ENCODE measurements at regions not wholly inside any gene's neighbourhood (a gene's known extent, or its start where the extent isn't known, plus 50 kb on each side); places are given as distances from the start of the nearest gene placed in this dataset.
"Not testable (repeated sequence)": the region's sequence is repeated elsewhere in the genome, so short reads cannot be mapped to it uniquely, and the experiment has no call there.

DNA sequence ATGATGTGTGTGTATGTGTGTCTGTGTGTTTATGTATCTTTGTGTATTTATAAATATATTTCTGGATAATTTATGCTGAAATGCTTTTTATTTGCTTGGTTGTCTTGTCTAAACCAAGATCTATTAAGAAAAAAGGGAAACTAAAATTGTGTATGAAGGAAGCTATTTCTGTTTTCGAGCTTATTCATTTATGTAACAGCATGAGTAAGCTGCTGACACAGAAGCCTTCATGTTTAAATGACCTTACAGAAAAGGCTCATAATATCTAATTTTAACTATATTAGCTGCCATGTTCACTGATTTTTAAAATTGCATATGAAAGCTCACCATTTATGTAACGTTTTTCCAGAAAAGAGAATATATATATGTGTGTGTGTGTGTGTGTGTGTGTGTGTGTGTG lies 392.8 kb downstream of the PTH2R start:
- no peak for DNase-seq (ENCODE audit: low read depth)

DNA sequence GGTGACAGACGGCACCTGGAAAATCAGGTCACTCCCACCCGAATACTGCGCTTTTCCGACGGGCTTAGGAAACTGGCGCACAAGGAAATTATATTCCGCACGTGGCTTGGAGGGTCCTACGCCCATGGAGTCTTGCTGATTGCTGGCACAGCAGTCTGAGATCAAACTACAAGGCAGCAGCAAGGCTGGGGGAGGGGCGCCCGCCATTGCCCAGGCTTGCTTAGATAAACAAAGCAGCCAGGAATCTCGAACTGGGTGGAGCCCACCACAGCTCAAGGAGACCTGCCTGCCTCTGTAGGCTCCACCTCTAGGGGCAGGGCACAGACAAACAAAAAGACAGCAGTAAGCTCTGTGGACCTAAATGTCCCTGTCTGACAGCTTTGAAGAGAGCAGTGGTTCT lies 394.3 kb downstream of the PTH2R start:
- not testable (repeated sequence) for DNase-seq (ENCODE audit: low read depth)

DNA sequence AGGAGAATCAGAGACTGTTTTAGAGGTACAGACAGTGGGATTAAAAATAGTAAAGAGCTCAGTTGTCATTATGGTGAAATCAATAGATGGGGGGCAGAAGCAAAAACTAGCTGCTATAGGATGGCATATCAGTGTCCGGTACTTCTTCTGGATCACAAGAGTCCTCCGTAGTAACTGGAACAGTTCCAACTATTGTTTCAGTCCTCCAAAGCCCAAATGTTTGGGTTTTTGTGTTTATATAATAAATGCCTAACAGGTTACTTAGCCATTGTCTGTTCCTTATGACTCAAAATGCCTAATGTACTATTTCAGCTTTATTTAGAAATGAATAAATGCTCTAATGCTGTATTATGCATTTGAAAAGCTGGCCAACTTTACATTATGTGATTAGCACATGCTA lies 401.2 kb downstream of the PTH2R start:
- DNase-seq (ENCODE audit: low read depth): peak; percentile 1

DNA sequence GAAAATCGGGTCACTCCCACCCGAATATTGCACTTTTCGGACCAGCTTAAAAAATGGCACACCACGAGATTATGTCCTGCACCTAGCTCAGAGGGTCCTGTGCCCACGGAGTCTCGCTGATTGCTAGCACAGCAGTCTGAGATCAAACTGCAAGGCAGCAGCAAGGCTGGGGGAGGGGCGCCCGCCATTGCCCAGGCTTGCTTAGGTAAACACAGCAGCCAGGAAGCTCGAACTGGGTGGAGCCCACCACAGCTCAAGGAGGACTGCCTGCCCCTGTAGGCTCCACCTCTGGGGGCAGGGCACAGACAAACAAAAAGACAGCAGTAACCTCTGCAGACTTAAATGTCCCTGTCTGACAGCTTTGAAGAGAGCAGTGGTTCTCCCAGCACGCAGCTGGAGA lies 405.3 kb downstream of the PTH2R start:
- not testable (repeated sequence) for DNase-seq (ENCODE audit: low read depth)

DNA sequence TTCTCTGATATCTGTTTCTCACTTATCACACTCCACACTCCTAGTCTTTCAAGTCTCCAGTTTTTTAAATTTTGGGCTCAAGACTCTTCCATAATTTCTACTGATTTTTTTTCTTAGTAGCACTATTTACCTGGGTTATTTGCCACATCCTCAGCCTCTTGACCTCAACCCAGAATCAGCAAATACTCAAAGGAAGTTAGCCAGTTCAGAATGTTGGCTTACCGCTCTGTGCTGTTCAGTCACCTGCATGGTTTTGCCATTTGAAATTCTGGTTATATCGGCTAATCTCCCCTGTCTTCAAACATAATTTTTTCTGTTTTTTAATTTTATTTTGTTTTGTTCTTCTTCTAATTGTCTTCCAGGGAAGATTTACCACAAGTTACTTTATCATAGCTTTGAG lies 412.6 kb downstream of the PTH2R start:
- no peak for DNase-seq (ENCODE audit: low read depth)

DNA sequence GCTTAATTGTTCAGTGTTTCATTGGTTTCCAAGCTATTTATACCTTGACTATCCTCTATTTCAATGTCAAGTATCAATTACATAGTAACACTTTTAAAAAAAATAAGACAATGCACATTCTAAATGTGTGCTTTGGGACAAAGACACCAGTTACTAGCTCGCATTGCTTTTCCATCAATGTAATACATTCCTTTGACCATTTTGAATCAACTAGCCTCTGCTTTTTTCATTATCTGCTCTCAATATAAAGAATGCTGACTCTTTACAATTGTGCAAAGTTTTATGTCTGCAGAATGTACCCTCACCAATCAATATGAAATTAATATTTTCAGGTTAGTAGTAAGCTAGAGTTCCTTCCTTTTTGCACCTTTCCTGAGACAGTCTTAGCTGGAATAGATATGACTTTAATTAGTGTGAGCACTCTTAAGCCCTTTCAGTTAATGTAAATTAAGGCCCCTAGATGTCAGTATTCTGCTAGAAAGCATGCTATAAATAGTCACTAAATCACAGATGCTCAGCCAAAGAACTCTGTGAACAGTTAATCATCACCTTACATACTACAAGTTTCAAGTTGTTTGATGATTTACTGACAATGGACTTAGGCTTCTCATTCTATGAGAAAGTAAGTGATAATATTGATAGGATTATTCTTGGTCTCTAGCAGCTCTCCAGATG lies 413.6 kb downstream of the PTH2R start:
- DNase-seq (ENCODE audit: low read depth): peak; percentile 2

DNA sequence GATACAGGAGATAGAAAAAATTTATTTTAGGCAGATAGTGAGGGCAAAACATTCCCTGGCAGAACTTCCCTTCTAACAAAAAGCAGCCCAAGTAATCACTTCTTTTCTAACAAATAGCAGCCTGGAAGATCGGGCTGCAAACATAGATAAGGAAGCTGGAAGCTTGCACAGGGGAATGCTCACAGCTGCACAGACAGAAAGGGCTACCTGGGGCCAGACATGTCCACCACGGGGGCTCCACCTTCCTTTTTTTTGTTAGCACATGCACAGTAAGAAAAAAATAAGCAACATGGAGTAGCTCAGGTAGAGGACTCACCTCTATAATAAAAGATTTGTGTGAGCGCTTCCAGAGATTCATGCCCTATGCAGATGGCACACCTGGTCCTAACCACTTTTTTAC lies 420.5 kb downstream of the PTH2R start:
- DNase-seq (ENCODE audit: low read depth): no peak

DNA sequence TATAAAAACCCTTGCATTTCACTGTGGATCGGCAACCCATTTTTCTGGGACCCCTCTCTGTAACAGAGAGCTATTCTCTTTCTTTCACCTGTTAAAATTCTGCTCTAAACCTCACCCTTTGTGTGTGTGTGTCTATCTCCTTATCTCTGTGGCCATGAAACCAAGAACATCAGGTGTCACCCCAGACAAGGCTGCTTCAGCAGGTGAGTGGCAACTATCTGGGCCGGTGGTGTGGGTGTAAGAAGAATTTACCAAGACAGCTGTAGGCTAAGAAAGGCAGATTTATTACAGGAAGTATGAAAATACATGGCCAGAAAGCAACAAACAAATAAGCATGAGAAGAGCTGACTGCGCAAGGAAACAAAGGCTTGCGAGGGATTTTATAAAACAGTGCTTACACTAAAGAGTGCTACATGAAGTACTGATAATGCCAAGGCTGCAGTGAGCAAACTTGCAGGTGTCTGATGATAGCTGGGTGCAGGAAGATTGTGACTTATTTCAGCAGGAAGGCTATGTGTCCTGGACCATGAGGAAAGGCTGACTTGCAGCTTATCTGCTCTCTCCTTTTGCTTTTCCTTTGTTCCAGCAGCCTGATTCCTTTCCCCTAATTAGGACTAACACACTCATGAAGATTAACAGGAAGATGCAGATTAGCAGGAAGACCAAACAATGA lies 421.1 kb downstream of the PTH2R start:
- DNase-seq (ENCODE audit: low read depth): no peak

DNA sequence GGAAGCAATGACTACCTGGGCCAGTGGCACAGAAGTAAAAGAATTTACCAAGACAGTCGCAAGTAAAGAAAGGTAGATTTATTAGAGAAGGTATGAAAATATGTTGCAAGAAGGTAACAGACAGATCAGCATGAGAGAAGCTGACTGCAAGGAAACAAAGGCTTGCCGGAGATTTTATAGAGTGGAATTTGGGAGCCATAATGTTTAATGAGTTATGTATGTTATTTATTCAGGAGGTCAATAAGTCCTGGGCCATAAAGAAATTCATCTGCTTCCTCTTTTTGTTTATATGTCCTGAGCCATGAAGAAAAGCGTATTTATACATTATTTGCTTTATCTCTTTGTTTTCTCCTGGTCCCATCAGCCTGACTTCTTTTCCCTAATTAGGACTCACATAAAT lies 423.6 kb downstream of the PTH2R start:
- no peak for DNase-seq (ENCODE audit: low read depth)

DNA sequence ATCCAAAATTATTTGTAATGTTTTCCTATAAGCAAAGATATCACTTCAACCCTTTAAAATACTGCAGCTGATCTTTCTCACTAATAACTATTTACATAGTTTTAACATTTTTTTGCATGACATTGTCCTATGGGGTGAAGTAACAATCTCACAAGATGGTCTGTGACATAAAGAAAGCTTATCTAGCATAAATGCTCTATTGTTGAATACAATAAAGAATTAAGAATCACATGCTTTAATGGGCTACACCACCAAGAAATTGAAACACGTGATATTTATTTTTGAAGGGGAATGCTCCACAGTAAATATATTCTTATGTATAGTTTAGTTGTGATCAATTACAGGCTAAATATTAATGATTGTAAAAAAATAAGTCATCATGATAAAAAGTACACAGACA lies 441.1 kb downstream of the PTH2R start:
- DNase-seq (ENCODE audit: low read depth): no peak

DNA sequence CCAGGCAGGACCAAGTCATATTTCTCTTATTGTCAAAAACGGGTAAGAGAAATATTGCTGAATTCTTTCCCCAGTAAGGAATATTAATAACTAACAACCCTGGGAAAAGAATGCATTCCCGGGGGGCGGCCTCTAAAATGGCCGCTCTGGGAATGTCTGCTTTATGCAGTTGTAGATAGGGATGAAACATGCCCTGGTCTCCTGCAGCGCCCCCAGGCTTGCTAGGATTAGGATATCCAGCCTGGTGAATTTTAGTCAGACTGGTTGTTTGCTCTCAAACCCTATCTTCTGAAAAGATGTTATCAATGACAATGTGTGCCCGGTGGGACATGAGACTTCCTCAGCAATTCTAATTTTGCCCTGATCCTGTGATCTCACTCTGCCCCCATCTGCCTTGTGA lies 448.1 kb downstream of the PTH2R start:
- no peak for DNase-seq (ENCODE audit: low read depth)

DNA sequence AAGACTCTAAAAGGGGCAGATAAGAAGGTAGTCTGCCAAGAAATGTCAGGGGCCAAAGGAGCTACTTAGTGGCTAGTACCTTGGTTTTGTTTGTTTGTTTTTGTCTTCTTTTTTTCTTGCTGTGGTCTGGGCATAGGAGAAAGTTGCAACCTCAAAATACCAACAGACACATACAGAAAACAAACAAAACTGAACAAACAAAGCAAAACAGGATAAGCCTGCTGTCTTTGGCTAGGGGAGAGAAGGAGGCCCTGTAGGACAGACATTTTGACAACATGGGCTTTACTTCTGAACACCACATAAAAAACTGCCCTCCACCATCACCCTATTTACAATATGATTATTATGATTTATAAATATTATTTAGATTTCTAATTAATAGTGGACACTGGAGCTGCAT lies 460.8 kb downstream of the PTH2R start:
- DNase-seq (ENCODE audit: low read depth): no peak

DNA sequence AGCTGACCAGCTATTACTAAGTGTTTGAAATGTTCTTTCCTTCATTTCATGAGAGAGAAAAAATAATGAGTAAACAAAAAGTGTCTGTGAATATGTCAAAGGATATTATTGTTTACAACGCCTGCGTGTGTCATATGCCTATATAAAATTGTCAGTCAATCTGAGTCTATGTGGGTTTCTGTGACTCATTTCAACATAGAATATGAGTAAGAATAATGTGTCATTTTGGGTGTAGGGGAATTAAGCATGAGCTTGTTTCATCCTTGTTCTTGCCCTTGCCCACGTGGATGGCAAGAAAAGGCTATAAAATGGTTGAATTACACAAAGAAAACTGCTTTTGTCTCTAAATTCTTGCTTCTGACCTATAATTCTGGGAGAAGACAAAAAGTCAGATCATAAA lies 466.0 kb downstream of the PTH2R start:
- no peak for DNase-seq (ENCODE audit: low read depth)

DNA sequence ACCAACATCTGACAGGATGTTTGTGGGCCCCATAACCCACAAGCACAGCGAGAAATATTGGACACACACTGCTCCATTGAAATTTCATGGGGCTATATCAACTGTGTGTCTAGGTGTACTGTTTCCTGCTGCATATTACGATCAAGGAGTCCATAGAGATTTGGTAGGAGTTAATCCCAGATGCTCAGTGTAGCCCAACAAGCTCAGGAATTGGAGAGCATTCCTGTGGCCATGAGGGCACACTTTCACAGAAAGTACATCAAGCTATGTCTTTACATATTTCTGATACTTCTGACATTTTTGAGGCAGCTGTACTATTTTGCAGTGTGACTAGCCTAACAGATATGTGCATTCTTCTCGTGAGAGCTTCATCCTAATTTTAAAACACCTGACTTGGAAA lies 473.1 kb downstream of the PTH2R start:
- no peak for DNase-seq (ENCODE audit: low read depth)

DNA sequence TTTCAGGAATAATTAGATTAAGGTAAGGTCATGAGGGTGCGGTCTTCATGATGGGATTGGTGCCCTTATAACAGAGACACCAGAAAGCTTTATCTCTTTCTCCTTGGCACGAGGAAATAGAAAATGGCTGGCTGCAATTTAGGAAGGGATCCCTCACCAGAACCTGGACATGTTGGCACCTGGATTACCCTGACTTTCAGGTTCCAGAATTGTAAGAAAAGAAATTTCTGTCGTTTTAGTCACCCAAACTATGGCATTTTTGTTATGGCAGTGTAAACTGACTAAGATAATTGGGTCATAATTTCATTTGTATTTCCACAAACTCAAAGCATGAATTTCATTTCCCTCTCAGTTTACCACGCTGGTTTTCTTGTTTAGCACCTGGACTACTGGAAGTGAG lies 473.6 kb downstream of the PTH2R start:
- no peak for DNase-seq (ENCODE audit: low read depth)

DNA sequence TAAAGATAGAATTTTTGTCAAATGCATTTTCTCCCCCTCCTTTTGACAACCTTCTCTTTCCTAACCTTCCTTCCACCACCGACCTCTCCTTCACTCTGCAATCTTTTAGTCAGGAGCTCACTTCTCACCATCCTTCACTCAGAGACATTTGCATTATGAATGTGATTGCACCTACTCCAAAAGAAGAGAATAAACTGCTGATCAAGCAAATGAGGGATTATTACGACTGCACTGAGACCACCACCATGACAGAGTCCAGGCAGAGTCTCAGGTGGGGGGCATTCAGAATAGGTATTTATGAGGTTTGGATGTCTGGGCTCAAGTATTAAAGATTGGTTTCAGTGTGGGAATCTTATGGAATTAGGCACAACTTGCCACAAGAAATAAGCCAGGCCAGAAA lies 483.9 kb downstream of the PTH2R start:
- DNase-seq (ENCODE audit: low read depth): no peak

DNA sequence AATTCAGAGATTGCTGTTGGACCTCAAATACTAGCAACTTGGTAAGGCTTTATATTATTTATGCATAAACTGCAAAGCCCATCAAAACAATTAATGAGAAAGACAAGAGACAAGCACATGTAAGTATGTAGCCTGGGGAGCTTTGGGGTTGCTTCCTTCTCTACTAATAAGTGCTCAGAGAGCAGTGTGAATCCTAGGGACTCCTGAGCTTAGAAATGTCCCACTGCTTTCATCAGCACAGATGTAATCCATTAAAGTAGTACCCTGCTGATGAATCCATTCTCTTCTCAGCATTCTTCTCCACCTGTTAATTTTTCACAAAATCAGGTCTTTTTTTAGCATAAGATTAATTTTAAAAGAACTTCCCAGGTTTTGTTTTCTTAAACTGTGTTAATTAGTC lies 485.6 kb downstream of the PTH2R start:
- no peak for DNase-seq (ENCODE audit: low read depth)

DNA sequence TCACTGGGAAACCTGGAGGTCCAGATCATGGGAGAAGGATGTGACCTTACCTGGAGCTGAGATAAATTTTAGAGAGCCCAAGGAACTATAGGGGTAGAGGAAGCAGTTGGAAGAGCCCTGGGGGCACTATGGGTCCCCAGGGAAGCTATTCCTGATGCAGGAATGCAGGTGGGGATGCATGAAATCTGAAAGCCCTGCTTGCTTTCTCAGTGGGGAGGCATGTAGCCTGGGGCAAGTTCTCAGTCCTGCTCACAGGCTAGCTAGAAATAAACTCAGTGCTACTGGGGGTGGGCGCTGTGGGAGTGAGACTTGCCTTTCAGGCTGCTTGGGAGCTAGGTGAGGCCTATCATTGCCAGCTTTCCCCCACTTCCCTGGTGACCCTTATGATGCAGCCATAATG lies 499.7 kb downstream of the PTH2R start:
- no peak for DNase-seq (ENCODE audit: low read depth)

DNA sequence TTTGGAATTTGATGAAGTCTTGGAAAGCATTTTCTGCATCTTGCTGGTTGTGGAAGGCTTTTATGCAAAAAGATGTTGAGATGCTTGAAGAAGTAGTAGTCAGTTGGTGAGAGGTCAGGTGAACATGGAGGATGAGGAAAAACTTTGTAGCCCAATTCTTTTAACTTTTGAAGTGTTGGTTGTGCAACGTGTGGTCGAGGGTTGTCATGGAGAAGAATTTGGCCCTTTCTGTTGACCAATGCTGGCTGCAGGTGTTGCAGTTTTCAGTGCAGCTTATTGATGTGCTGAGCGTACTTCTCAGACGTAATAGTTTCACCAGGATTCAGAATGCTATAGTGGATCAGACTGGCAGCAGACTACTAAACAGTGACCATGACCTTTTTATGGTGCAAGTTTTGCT lies 508.4 kb upstream of the MAP2 start:
- DNase-seq (ENCODE audit: low read depth): no peak

DNA sequence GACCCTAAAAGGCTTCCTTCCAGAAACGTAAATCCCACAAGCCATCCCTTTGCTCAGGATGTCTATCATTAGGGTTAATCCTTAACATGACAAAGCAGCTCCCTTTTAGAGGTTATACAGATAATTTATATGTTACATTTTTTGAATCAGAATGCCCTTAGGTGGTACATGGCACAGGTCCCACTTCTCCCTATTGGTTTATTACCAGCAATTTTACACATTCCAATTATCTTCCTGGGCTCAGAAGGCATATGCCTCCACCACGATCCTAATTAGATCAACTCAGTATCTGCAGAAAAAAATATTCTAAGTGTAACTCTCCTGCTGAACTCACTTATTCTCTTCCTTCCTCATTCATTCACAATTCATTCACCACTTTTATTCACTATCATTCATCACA lies 507.0 kb upstream of the MAP2 start:
- no peak for DNase-seq (ENCODE audit: low read depth)

DNA sequence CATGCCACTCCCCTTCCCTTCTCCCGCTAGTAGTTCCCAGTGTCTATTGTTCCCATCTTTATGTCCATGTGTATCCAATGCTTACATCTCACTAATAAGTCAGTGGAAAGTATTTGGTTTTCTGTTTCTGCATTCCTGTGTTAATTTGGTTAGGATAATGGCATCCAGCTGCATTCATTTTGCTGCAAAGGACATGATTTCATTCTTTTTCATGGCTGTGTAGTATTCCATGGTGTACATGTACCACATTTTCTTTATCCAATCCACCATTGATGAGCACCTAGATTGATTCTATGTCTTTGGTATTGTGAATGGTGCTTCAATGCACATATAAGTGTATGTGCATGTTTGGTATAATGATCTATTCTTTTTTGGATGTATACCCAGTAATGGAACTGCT lies 502.5 kb upstream of the MAP2 start:
- DNase-seq (ENCODE audit: low read depth): not testable (repeated sequence)

DNA sequence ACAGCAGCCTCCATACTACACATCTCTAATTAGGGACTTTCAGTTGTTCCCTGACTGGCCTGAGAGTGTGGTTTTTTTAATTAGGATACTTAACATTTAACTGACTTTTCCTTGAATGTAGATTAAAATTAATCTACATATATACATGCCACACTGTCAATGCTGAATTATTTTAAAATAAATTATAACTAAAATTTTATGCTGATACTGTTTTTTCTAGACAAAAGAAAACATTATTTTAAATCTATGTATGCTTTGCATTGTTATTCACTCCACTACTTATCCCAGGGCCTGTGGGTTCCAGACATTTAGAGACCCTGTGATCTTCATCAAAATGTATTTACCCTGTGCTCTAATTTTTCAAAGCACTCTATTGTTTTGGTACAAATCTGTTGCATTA lies 496.0 kb upstream of the MAP2 start:
- DNase-seq (ENCODE audit: low read depth): no peak

DNA sequence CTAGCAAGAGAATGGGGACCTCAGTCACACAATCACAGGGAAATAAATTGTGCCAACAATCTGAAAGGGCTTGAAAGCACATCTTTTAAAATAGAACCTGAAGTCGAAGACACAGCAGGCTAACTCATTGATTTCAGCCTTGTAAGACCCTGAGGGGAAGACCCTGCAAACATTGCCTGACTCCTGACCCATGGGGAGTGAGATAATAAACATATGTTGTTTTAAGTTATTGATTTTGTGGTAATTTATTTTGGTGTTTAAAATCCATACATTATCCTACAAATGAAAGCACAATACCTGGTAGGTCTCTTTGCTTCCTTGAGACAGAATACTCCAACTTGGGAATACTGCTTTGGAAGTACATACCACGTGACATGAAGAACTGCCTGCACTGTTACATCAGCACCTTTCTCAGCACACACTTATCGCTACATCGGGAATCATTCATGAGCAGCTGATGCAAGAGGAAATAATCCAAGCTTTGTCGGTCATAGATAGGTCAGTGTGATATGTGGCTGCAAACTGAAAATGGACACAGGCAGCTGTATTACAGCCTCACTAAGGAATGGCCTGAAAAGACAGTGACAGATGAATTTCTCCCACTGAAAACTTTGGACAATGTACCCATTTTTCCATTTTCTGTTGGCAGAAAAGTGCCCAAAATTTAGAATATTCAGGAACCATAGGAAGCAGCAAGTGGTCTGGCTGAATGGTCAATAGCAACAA lies 494.5 kb upstream of the MAP2 start:
- DNase-seq (ENCODE audit: low read depth): peak; percentile 3
